ENCODE measurements at regions not wholly inside any gene's neighbourhood (a gene's known extent, or its start where the extent isn't known, plus 50 kb on each side); places are given as distances from the start of the nearest gene placed in this dataset.

DNA sequence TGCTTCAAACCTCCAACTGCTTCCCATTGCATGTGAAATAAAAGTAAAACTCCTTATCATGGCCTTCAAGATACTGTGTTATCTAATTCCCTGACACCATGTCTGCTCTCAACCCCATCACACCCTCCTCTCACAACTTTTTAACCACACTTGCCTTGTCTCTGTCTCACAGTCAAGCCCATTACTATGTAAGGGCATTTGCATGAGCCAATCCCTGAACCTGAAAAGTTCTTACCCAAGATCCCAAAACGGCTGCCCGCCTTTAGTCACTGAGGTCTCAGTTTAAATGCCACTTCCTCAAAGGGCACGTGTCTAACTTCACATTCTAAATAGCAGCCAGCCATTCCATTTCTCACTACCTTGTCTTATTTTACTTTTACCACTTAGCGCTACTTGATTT, 83.1 kb downstream of the SST start:
- Histone ChIP-seq H3K79me2 (ENCODE audit: control insufficient read depth, low read length) (no peaks in the 10 kb centered on the region), H3K9me3 (ENCODE audit: control insufficient read depth, insufficient read depth, low read length) (no peaks in the 10 kb centered on the region), H3K4me2 (ENCODE audit: low read length) (no peak overlapping the region), H3K27ac (ENCODE audit: low read depth, low read length) (no peak overlapping the region), H3K9me2 (replicated peaks; ENCODE audit: control insufficient read depth, low read length) (no peaks in the 10 kb centered on the region), H4K20me1 (ENCODE audit: control insufficient read depth, insufficient read depth, low read depth, low read length) (no peaks in the 10 kb centered on the region), H3K27me3 (ENCODE audit: control insufficient read depth, low read length) (no peaks in the 10 kb centered on the region), H3K36me3 (ENCODE audit: control insufficient read depth, low read length) (no peaks in the 10 kb centered on the region), H3K4me1 (ENCODE audit: control insufficient read depth, low read length) (no peaks in the 10 kb centered on the region), H3F3A (ENCODE audit: control insufficient read depth, insufficient read depth) (no peaks in the 10 kb centered on the region), H3K4me3 (ENCODE audit: low read length) (no peak overlapping the region)
- TF ChIP-seq EZH2phosphoT487 (IDR thresholded peaks at IDR 0.05; ENCODE audit: borderline replicate concordance, low read length) = no peak
- TF ChIP-seq, protein P1, sequence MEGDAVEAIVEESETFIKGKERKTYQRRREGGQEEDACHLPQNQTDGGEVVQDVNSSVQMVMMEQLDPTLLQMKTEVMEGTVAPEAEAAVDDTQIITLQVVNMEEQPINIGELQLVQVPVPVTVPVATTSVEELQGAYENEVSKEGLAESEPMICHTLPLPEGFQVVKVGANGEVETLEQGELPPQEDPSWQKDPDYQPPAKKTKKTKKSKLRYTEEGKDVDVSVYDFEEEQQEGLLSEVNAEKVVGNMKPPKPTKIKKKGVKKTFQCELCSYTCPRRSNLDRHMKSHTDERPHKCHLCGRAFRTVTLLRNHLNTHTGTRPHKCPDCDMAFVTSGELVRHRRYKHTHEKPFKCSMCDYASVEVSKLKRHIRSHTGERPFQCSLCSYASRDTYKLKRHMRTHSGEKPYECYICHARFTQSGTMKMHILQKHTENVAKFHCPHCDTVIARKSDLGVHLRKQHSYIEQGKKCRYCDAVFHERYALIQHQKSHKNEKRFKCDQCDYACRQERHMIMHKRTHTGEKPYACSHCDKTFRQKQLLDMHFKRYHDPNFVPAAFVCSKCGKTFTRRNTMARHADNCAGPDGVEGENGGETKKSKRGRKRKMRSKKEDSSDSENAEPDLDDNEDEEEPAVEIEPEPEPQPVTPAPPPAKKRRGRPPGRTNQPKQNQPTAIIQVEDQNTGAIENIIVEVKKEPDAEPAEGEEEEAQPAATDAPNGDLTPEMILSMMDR (IDR thresholded peaks at IDR 0.05; ENCODE audit: low read depth, low read length, poor library complexity, severe bottlenecking) = no peak

DNA sequence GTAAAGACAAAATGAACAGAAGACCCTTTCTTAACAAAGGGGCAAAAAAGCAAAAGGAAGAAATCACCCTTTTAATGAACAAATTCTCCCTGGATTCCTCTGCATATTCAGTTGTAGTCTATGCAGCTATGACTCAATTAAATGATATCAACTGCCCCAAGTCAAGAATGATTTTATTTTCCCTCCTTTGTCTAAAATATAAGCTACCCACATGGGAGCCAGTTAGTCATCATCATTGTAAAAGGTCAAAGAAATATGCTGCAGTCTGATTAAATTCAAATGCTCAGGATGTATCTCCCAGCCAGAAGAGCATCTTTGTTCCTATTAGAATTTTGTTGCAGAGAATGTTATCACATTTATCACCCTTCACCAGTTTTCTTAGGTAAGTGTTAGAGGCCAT, 84.0 kb downstream of the SST start:
- TF ChIP-seq, protein P1 (IDR thresholded peaks at IDR 0.05; ENCODE audit: low read depth, low read length, poor library complexity, severe bottlenecking) = no peak
- TF ChIP-seq EZH2phosphoT487 (IDR thresholded peaks at IDR 0.05; ENCODE audit: borderline replicate concordance, low read length) = no peak
- H3K4me1 ChIP-seq (ENCODE audit: control insufficient read depth, low read length) = no peaks in the 10 kb centered on the region
- H3K4me3 ChIP-seq (ENCODE audit: low read length) = no peak overlapping the region
- no peak overlapping the region for H3K4me2 ChIP-seq (ENCODE audit: low read length)
- H3K9me3 ChIP-seq (ENCODE audit: control insufficient read depth, insufficient read depth, low read length) = no peaks in the 10 kb centered on the region
- no peaks in the 10 kb centered on the region for H3K36me3 ChIP-seq (ENCODE audit: control insufficient read depth, low read length)
- no peak overlapping the region for H3K27ac ChIP-seq (ENCODE audit: low read depth, low read length)
- H3K9me2 ChIP-seq (replicated peaks; ENCODE audit: control insufficient read depth, low read length) = no peaks in the 10 kb centered on the region
- no peaks in the 10 kb centered on the region for H3K79me2 ChIP-seq (ENCODE audit: control insufficient read depth, low read length)
- H3F3A ChIP-seq (ENCODE audit: control insufficient read depth, insufficient read depth) = no peaks in the 10 kb centered on the region
- no peaks in the 10 kb centered on the region for H4K20me1 ChIP-seq (ENCODE audit: control insufficient read depth, insufficient read depth, low read depth, low read length)
- H3K27me3 ChIP-seq (ENCODE audit: control insufficient read depth, low read length) = no peaks in the 10 kb centered on the region

DNA sequence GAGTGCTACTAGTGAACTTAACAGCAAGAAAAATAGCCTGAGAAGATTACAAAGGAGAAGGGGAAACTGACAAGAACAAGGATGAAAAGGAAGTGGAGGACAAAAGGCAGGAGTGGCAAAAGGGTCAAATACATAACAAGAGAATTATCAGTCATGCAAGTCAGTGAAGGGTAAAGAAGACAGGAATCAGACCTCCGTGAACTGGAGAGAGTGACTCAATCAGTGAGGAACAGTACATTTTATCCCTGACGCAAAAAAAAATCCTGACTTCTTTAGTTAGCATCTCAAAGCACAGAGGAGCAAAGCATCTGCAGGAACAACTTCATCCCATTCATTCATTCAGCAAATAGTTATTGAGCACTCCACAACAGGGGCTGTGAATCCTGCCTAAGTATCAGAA, 97.8 kb downstream of the SST start:
- Histone ChIP-seq H3K4me2 (ENCODE audit: low read length) (no peak overlapping the region), H3K27ac (ENCODE audit: low read depth, low read length) (no peak overlapping the region), H3K9me3 (ENCODE audit: control insufficient read depth, insufficient read depth, low read length) (no peaks in the 10 kb centered on the region), H3K36me3 (ENCODE audit: control insufficient read depth, low read length) (no peaks in the 10 kb centered on the region), H3K79me2 (ENCODE audit: control insufficient read depth, low read length) (no peaks in the 10 kb centered on the region), H3K27me3 (ENCODE audit: control insufficient read depth, low read length) (peaks cover 39% of the 10 kb centered on the region), H4K20me1 (ENCODE audit: control insufficient read depth, insufficient read depth, low read depth, low read length) (no peaks in the 10 kb centered on the region), H3K4me1 (ENCODE audit: control insufficient read depth, low read length) (no peaks in the 10 kb centered on the region), H3K4me3 (ENCODE audit: low read length) (no peak overlapping the region), H3K9me2 (replicated peaks; ENCODE audit: control insufficient read depth, low read length) (no peaks in the 10 kb centered on the region), H3F3A (ENCODE audit: control insufficient read depth, insufficient read depth) (no peaks in the 10 kb centered on the region)
- no peak for TF ChIP-seq EZH2phosphoT487 (IDR thresholded peaks at IDR 0.05; ENCODE audit: borderline replicate concordance, low read length)
- TF ChIP-seq, protein P1 (IDR thresholded peaks at IDR 0.05; ENCODE audit: low read depth, low read length, poor library complexity, severe bottlenecking) = no peak

DNA sequence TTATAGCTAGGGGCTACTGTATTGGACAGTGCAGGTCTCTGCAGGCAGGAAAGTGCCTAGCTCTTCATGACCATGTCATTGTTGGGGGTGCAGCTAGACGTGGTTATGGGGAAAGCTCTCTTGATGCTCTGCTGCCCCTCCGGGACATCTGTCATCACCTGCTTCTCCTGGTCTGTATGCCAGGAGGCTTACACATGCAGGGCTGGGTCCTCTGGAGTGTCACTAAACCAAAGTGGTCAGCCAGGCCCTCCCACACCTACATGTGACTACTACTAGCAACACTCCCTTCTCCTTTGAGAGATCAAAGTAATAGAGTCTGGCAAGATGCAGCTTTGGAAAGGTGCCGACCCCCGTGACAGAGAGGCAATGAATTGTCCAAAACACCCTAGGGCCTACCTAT, 98.5 kb downstream of the SST start:
- TF ChIP-seq EZH2phosphoT487 (IDR thresholded peaks at IDR 0.05; ENCODE audit: borderline replicate concordance, low read length) = no peak
- TF ChIP-seq, protein P1 (IDR thresholded peaks at IDR 0.05; ENCODE audit: low read depth, low read length, poor library complexity, severe bottlenecking) = no peak
- Histone ChIP-seq H3K27ac (ENCODE audit: low read depth, low read length) (no peak overlapping the region), H3K9me2 (replicated peaks; ENCODE audit: control insufficient read depth, low read length) (no peaks in the 10 kb centered on the region), H3K27me3 (ENCODE audit: control insufficient read depth, low read length) (peaks cover 42% of the 10 kb centered on the region), H3K4me1 (ENCODE audit: control insufficient read depth, low read length) (no peaks in the 10 kb centered on the region), H3K4me2 (ENCODE audit: low read length) (no peak overlapping the region), H3K9me3 (ENCODE audit: control insufficient read depth, insufficient read depth, low read length) (no peaks in the 10 kb centered on the region), H3K36me3 (ENCODE audit: control insufficient read depth, low read length) (no peaks in the 10 kb centered on the region), H3K4me3 (ENCODE audit: low read length) (no peak overlapping the region), H3F3A (ENCODE audit: control insufficient read depth, insufficient read depth) (no peaks in the 10 kb centered on the region), H4K20me1 (ENCODE audit: control insufficient read depth, insufficient read depth, low read depth, low read length) (no peaks in the 10 kb centered on the region), H3K79me2 (ENCODE audit: control insufficient read depth, low read length) (no peaks in the 10 kb centered on the region)

Measured in DOHH2 (cell line).